Keratinocyte (primary cell): ENCODE measurements at regions not wholly inside any gene's neighbourhood (a gene's known extent, or its start where the extent isn't known, plus 50 kb on each side); places are given as distances from the start of the nearest gene placed in this dataset.
"Not testable (repeated sequence)": the region's sequence is repeated elsewhere in the genome, so short reads cannot be mapped to it uniquely, and the experiment has no call there.

Source experiments
- CTCF ChIP-seq, 3 experiments: IDR thresholded peaks in 1 of 3; conservative IDR thresholded peaks in 1 of 3; optimal IDR thresholded peaks in 1 of 3; 2 replicates in 2 of 3; 3 replicates in 1 of 3; pipeline versions ENCODE3 to v1.5.1; 2011; ENCODE audit warnings: low read length in 3 of 3, mild to moderate bottlenecking in 3 of 3, moderate library complexity in 2 of 3, control low read depth in 1 of 3, inconsistent platforms in 1 of 3; ENCODE audit not compliant: insufficient read depth in 2 of 3; ENCODE audit errors: extremely low read depth in 1 of 3
- EZH2 ChIP-seq: IDR thresholded peaks from one replicate; pipeline ENCODE4 v1.6.1; 2012; ENCODE audit warnings: inconsistent platforms, mild to moderate bottlenecking, low read length, moderate library complexity

GRCh38 chr6:9680727-9681126 lies 734.1 kb downstream of the TFAP2A start:
- TF ChIP-seq CTCF (optimal IDR thresholded peaks at IDR 0.05 in 1 of 3, IDR thresholded peaks at IDR 0.05 in 1 of 3, conservative IDR thresholded peaks at IDR 0.05 in 1 of 3; ENCODE audit: extremely low read depth in 1 of 3, insufficient read depth in 2 of 3, low read length in 3 of 3); EZH2: not testable (repeated sequence)
